GM19328 (cell line): ENCODE measurements at regions not wholly inside any gene's neighbourhood (a gene's known extent, or its start where the extent isn't known, plus 50 kb on each side); places are given as distances from the start of the nearest gene placed in this dataset.
"Not testable (repeated sequence)": the region's sequence is repeated elsewhere in the genome, so short reads cannot be mapped to it uniquely, and the experiment has no call there.

Experiments
- ATAC-seq: cut with Tn5 transposase; IDR thresholded peaks from one replicate; pipeline ENCODE4 v1.9.1; 2021; ENCODE audit warnings: mild to moderate bottlenecking, moderate library complexity; ENCODE audit not compliant: unreplicated experiment

GRCh38 chr15:44904651-44905340, 51.7 kb upstream of the TERB2 start:
- ATAC-seq: not testable (repeated sequence)
